ENCODE measurements at regions not wholly inside any gene's neighbourhood (a gene's known extent, or its start where the extent isn't known, plus 50 kb on each side); places are given as distances from the start of the nearest gene placed in this dataset.

DNA sequence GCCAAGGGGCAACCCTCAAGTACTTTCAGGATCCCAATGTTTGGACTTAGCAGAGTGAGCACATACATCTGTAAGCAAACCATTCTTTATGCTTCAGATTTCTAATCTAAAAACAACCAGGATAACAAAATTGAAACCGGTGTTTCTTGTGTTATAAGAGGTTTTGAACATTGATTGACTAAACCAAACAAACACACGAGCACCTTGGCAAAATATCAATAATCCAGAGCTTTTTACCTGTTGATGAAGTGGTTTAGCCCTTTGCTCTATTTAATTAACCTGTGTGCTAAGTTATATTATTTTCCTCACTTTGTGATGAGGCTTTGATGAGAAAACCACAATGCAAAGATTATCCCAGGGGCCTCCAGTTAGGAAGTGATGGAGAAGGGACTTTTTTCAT is 255.3 kb upstream of the CXXC4 start:
- POLR2A ChIA-PET, result no interaction called here
- in situ Hi-C loops (cut with MboI), result no loop called here
- Histone ChIP-seq H3K27ac (ENCODE audit: control insufficient read depth, insufficient read depth) (no peak overlapping the region), H3K27me3 (replicated peaks in 1 of 2; ENCODE audit: control insufficient read depth in 2 of 2, insufficient read depth in 2 of 2, low read length in 1 of 2) (no peaks in the 10 kb centered on the region), H3K9me3 (replicated peaks; ENCODE audit: control insufficient read depth, insufficient read depth, low read length) (no peaks in the 10 kb centered on the region; the same call in 1 of the 3 replicates), H3K9ac (ENCODE audit: control insufficient read depth, insufficient read depth, low read length) (no peak overlapping the region), H3K4me3 (no peak overlapping the region), H3K4me2 (ENCODE audit: control insufficient read depth, insufficient read depth) (no peak overlapping the region), H2AFZ (ENCODE audit: control insufficient read depth, low read depth, low read length) (no peak overlapping the region), H3K36me3 (ENCODE audit: control insufficient read depth in 2 of 2, insufficient read depth in 2 of 2, low read length in 1 of 2) (no peaks in the 10 kb centered on the region), H3K4me1 (ENCODE audit: control insufficient read depth, insufficient read depth, low read length) (peaks cover 4% of the 10 kb centered on the region; the same call in 1 of the 2 replicates), H3K79me2 (ENCODE audit: control insufficient read depth, insufficient read depth, low read length) (no peaks in the 10 kb centered on the region), H4K20me1 (ENCODE audit: control insufficient read depth, insufficient read depth) (no peaks in the 10 kb centered on the region)
- intact Hi-C loops (cut with micrococcal nuclease; ENCODE audit: unreplicated experiment), result no loop called here
- BruUV-seq (replicated peaks), result no TSS peak
- SMC1A ChIA-PET (ENCODE audit: uncharacterized antibody, unreplicated experiment), result interaction anchor here (0.9 to 2.8 kb wide), 6 partner anchors 8 to 259 kb away, joined by 3 to 16 read pairs (median 4); no protein-coding TSS in a partner anchor
- TF ChIP-seq RUNX3 (IDR thresholded peaks at IDR 0.05; ENCODE audit: low read length) (no peak), SMC3 (IDR thresholded peaks at IDR 0.05; ENCODE audit: borderline replicate concordance, low read length) (no peak), ZBTB4 (CRISPR knock-in tag; IDR thresholded peaks at IDR 0.05) (no peak), SPI1 (IDR thresholded peaks at IDR 0.05; ENCODE audit: borderline replicate concordance, insufficient read depth, low read depth, low read length) (no peak), PML (IDR thresholded peaks at IDR 0.05; ENCODE audit: low read length) (no peak), STAT3 (IDR thresholded peaks at IDR 0.05; ENCODE audit: low read depth, low read length) (no peak), NFYB (IDR thresholded peaks at IDR 0.05; ENCODE audit: insufficient read depth, low read depth, low read length) (no peak), SMAD1 (IDR thresholded peaks at IDR 0.05; ENCODE audit: low read depth, partially characterized antibody) (no peak), USF1 (IDR thresholded peaks at IDR 0.05; ENCODE audit: borderline replicate concordance, extremely low read length, insufficient read depth, low read depth, low read length) (no peak), RCOR1 (conservative IDR thresholded peaks at IDR 0.05; ENCODE audit: low read depth, low read length) (no peak), SMAD5 (IDR thresholded peaks at IDR 0.05; ENCODE audit: low read depth) (no peak), NR2F1 (conservative IDR thresholded peaks at IDR 0.05) (no peak), EZH2 (IDR thresholded peaks at IDR 0.05; ENCODE audit: borderline replicate concordance, control insufficient read depth, low read depth, low read length) (no peak), CREM (IDR thresholded peaks at IDR 0.05; ENCODE audit: low read depth) (no peak)
- TF ChIP-seq, protein P1, sequence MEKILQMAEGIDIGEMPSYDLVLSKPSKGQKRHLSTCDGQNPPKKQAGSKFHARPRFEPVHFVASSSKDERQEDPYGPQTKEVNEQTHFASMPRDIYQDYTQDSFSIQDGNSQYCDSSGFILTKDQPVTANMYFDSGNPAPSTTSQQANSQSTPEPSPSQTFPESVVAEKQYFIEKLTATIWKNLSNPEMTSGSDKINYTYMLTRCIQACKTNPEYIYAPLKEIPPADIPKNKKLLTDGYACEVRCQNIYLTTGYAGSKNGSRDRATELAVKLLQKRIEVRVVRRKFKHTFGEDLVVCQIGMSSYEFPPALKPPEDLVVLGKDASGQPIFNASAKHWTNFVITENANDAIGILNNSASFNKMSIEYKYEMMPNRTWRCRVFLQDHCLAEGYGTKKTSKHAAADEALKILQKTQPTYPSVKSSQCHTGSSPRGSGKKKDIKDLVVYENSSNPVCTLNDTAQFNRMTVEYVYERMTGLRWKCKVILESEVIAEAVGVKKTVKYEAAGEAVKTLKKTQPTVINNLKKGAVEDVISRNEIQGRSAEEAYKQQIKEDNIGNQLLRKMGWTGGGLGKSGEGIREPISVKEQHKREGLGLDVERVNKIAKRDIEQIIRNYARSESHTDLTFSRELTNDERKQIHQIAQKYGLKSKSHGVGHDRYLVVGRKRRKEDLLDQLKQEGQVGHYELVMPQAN (conservative IDR thresholded peaks at IDR 0.05), result no peak
- TF ChIP-seq, protein P2, sequence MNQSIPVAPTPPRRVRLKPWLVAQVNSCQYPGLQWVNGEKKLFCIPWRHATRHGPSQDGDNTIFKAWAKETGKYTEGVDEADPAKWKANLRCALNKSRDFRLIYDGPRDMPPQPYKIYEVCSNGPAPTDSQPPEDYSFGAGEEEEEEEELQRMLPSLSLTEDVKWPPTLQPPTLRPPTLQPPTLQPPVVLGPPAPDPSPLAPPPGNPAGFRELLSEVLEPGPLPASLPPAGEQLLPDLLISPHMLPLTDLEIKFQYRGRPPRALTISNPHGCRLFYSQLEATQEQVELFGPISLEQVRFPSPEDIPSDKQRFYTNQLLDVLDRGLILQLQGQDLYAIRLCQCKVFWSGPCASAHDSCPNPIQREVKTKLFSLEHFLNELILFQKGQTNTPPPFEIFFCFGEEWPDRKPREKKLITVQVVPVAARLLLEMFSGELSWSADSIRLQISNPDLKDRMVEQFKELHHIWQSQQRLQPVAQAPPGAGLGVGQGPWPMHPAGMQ (IDR thresholded peaks at IDR 0.05; ENCODE audit: borderline replicate concordance), result no peak
- FAIRE-seq (no peak), DNase-seq (ENCODE audit: low read depth, low spot score) (no peak), ATAC-seq (no peak)
- WGBS (ENCODE audit: insufficient coverage, insufficient replicate concordance, low lambda C conversion rate, missing lambda C conversion rate), result 77% methylated on average over 2 of the region's 2 CpGs
- RAD21 ChIA-PET (ENCODE audit: unreplicated experiment), result no interaction called here
- CTCF ChIA-PET, result interaction anchor here (0.6 to 1.5 kb wide), 2 partner anchors 98 to 112 kb away, joined by 3 to 5 read pairs; no protein-coding TSS in a partner anchor

Measured in GM12878 (cell line).